H1 (cell line): ENCODE measurements at regions not wholly inside any gene's neighbourhood (a gene's known extent, or its start where the extent isn't known, plus 50 kb on each side); places are given as distances from the start of the nearest gene placed in this dataset.

ENCODE experiments used
- CTCF ChIA-PET: fragments of 300-600 bp; sonication (Branson Sonifier 250); formaldehyde crosslinking; loops from one replicate; lab custom pipeline; 2021; ENCODE audit not compliant: partially characterized antibody; lab: Charles Lee
- POLR2A ChIA-PET: fragments of 300-600 bp; sonication (Branson Sonifier 250); formaldehyde crosslinking; loops from one replicate; lab custom pipeline; 2021; ENCODE audit warnings: inconsistent platforms; ENCODE audit not compliant: partially characterized antibody; lab: Charles Lee
- DNase-seq, 2 experiments: peaks; one replicate each; pipeline versions ENCODE4 v3.0.0 to v3.0.0-alpha.2; 2010 to 2022; ENCODE audit warnings: low spot score in 2 of 2, low read depth in 1 of 2, mixed read lengths in 1 of 2
- FAIRE-seq: peaks from 2 replicates; lab custom pipeline; 2011; peaks lifted over from hg19 to GRCh38; lab: Jason Lieb, UNC
- H2AFZ ChIP-seq: 2 replicates; pipeline ENCODE4 v1.8.1; 2012; ENCODE audit warnings: low read length, inconsistent platforms
- H2AK5ac ChIP-seq: 2 replicates; pipeline ENCODE4 v1.6.1; 2013; ENCODE audit warnings: low read depth, low read length
- H2BK120ac ChIP-seq: replicated peaks from 2 replicates; pipeline ENCODE3; 2013; ENCODE audit warnings: low read depth, low read length, inconsistent platforms
- H2BK12ac ChIP-seq: 2 replicates; pipeline ENCODE4 v1.6.1; 2013; ENCODE audit warnings: low read depth, low read length
- H2BK15ac ChIP-seq: 2 replicates; pipeline ENCODE4 v1.6.1; 2013; ENCODE audit warnings: low read length
- H2BK20ac ChIP-seq: 2 replicates; pipeline ENCODE4 v1.6.1; 2013; ENCODE audit warnings: low read length
- H2BK5ac ChIP-seq: 2 replicates; pipeline ENCODE4 v1.6.1; 2013; ENCODE audit warnings: low read depth, low read length
- H3K14ac ChIP-seq: 2 replicates; pipeline ENCODE4 v1.6.1; 2013; ENCODE audit warnings: inconsistent platforms; ENCODE audit not compliant: insufficient read length
- H3K18ac ChIP-seq: 2 replicates; pipeline ENCODE4 v1.6.1; 2013; ENCODE audit warnings: low read length; ENCODE audit errors: extremely low read depth
- H3K23ac ChIP-seq: 2 replicates; pipeline ENCODE4 v1.6.1; 2013; ENCODE audit warnings: inconsistent platforms; ENCODE audit not compliant: insufficient read length
- H3K23me2 ChIP-seq: 2 replicates; pipeline ENCODE4 v1.6.1; 2013; ENCODE audit warnings: low read depth, low read length
- H3K27ac ChIP-seq: 2 replicates; pipeline ENCODE4 v1.6.1; 2011; ENCODE audit warnings: low read depth, low read length, inconsistent platforms
- H3K27me3 ChIP-seq, 4 experiments: replicated peaks in 1 of 4; 1 replicate in 1 of 4; 2 replicates in 3 of 4; pipeline versions ENCODE4 v1.6.1 to v1.8.1; 2011 to 2013; ENCODE audit warnings: low read length in 3 of 4, mild to moderate bottlenecking in 3 of 4, inconsistent platforms in 2 of 4, mixed read lengths in 2 of 4, moderate library complexity in 1 of 4; ENCODE audit not compliant: control insufficient read depth in 3 of 4, insufficient read depth in 3 of 4; ENCODE audit errors: extremely low read depth in 1 of 4
- H3K36me3 ChIP-seq, 4 experiments: 2 replicates each; pipeline versions ENCODE4 v1.6.1 to v1.8.1; 2011 to 2013; ENCODE audit warnings: mild to moderate bottlenecking in 4 of 4, low read length in 3 of 4, moderate library complexity in 2 of 4, control low read depth in 1 of 4, inconsistent platforms in 1 of 4; ENCODE audit not compliant: insufficient read depth in 4 of 4, control insufficient read depth in 2 of 4
- H3K4ac ChIP-seq: replicated peaks from 2 replicates; pipeline ENCODE3; 2013; ENCODE audit warnings: low read length, low read depth, mixed read lengths, inconsistent platforms; ENCODE audit not compliant: insufficient read length
- H3K4me1 ChIP-seq, 4 experiments: replicated peaks in 1 of 4; 1 replicate in 1 of 4; 2 replicates in 3 of 4; pipeline versions ENCODE4 v1.6.1 to v1.8.1; 2011 to 2013; ENCODE audit warnings: low read length in 3 of 4, inconsistent platforms in 2 of 4, mixed read lengths in 1 of 4; ENCODE audit not compliant: insufficient read depth in 4 of 4, control insufficient read depth in 3 of 4
- H3K4me2 ChIP-seq, 2 experiments: 2 replicates each; pipeline versions ENCODE4 v1.6.1 to v1.8.1; 2011 to 2013; ENCODE audit warnings: low read depth in 2 of 2, low read length in 2 of 2, control low read depth in 1 of 2, inconsistent platforms in 1 of 2, mild to moderate bottlenecking in 1 of 2; ENCODE audit not compliant: insufficient read depth in 1 of 2
- H3K4me3 ChIP-seq, 4 experiments: fragments of 200-600, 300-600 bp in 1 of 4; sonication (generic), shearing (Covaris generic), sonication (Bioruptor Twin) in 1 of 4; 2 replicates each; pipeline versions ENCODE4 v1.5.1 to v1.8.1; 2011 to 2016; ENCODE audit warnings: low read length in 4 of 4, low read depth in 3 of 4, control low read depth in 2 of 4, inconsistent platforms in 2 of 4, mild to moderate bottlenecking in 2 of 4, mixed read lengths in 1 of 4, moderate library complexity in 1 of 4; ENCODE audit not compliant: insufficient read depth in 2 of 4; ENCODE audit errors: extremely low read depth in 1 of 4
- H3K56ac ChIP-seq: replicated peaks from 2 replicates; pipeline ENCODE3; 2013; ENCODE audit warnings: low read depth, mild to moderate bottlenecking, mixed read lengths, low read length, inconsistent platforms; ENCODE audit not compliant: insufficient read length
- H3K79me1 ChIP-seq: 2 replicates; pipeline ENCODE4 v1.6.1; 2013; ENCODE audit warnings: low read depth, low read length, control low read depth
- H3K79me2 ChIP-seq, 2 experiments: 2 replicates each; pipeline versions ENCODE4 v1.6.1 to v1.8.1; 2012 to 2013; ENCODE audit warnings: low read length in 2 of 2, mild to moderate bottlenecking in 2 of 2, inconsistent platforms in 1 of 2; ENCODE audit not compliant: insufficient read depth in 2 of 2, control insufficient read depth in 1 of 2
- H3K9ac ChIP-seq, 4 experiments: replicated peaks in 1 of 4; 1 replicate in 1 of 4; 2 replicates in 3 of 4; pipeline versions ENCODE4 v1.6.1 to v1.8.1; 2011 to 2013; ENCODE audit warnings: low read depth in 3 of 4, low read length in 3 of 4, control low read depth in 2 of 4, mild to moderate bottlenecking in 2 of 4, moderate library complexity in 2 of 4, inconsistent platforms in 1 of 4; ENCODE audit errors: extremely low read depth in 1 of 4
- H3K9me3 ChIP-seq, 2 experiments: 2 replicates each; pipeline versions ENCODE4 v1.6.1 to v1.8.1; 2012 to 2013; ENCODE audit warnings: mild to moderate bottlenecking in 2 of 2, moderate library complexity in 2 of 2, control low read depth in 1 of 2, inconsistent platforms in 1 of 2, low read depth in 1 of 2, low read length in 1 of 2, mixed read lengths in 1 of 2; ENCODE audit not compliant: insufficient read depth in 2 of 2
- H4K20me1 ChIP-seq, 2 experiments: replicated peaks in 1 of 2; 2 replicates each; pipeline versions ENCODE3 to v1.8.1; 2011 to 2013; ENCODE audit warnings: inconsistent platforms in 2 of 2, low read length in 2 of 2, mild to moderate bottlenecking in 1 of 2; ENCODE audit not compliant: insufficient read depth in 2 of 2, control insufficient read depth in 1 of 2
- H4K5ac ChIP-seq: 2 replicates; pipeline ENCODE4 v1.6.1; 2013; ENCODE audit warnings: low read length, low read depth, mixed read lengths, inconsistent platforms; ENCODE audit not compliant: insufficient read length
- H4K8ac ChIP-seq: 2 replicates; pipeline ENCODE4 v1.8.0; 2013; ENCODE audit warnings: mild to moderate bottlenecking, moderate library complexity, low read length, inconsistent platforms; ENCODE audit not compliant: insufficient read depth; ENCODE audit errors: extremely low read depth
- H4K91ac ChIP-seq: replicated peaks from 2 replicates; pipeline ENCODE3; 2013; ENCODE audit warnings: low read length, mixed read lengths, inconsistent platforms; ENCODE audit not compliant: insufficient read length
- EZH2 ChIP-seq: fragments of 200-600 bp; sonication (generic); IDR thresholded peaks from 2 replicates; pipeline ENCODE4 v1.7.1; 2012; ENCODE audit warnings: low read depth, mild to moderate bottlenecking, moderate library complexity, low read length, inconsistent platforms; ENCODE audit not compliant: severe bottlenecking
- WGBS, 2 experiments: shearing (Covaris generic) in 1 of 2; methylation state at CpG; one replicate each; pipeline versions ENCODE4 v1.1.6 to v1.1.7; 2013 to 2015; ENCODE audit warnings: low lambda C conversion rate in 2 of 2, mixed read lengths in 2 of 2, inconsistent platforms in 1 of 2, low coverage in 1 of 2, missing lambda C conversion rate in 1 of 2; ENCODE audit not compliant: insufficient replicate concordance in 2 of 2, insufficient coverage in 1 of 2, insufficient read length in 1 of 2; ENCODE audit errors: extremely low coverage in 1 of 2, missing lambda C conversion rate in 1 of 2; 5-methylcytosine and 5-hydroxymethylcytosine counted together

DNA sequence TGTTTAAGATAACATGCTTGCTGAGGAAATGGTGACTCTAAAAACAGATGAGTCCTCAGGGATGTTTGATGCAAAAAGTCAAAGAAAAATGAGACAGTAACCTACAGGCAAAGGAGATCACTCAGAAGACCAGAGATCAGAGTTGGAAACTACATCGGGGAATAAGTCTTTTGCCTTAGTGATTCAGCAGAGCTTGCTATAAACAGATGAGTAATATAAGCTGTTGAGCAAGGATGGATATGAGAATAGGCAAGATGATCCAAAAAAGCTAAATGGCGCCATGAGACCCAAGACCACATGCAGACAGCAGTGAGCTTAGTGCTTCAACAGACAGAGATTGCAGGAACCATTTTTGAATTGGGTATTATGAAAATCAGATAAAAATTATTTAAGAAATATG, 168.6 kb downstream of the POSTN start:
- Histone ChIP-seq H3K18ac (no peak overlapping the region), H3K4me1 (no peaks in the 10 kb centered on the region), H3K27ac (no peak overlapping the region), H3K9ac (no peak overlapping the region), H3K4ac (no peak overlapping the region), H3K36me3 (no peaks in the 10 kb centered on the region), H3K23ac (no peak overlapping the region), H3K4me3 (no peak overlapping the region), H4K8ac (no peak overlapping the region), H2BK120ac (no peak overlapping the region), H3K56ac (no peak overlapping the region), H3K9me3 (no peaks in the 10 kb centered on the region), H3K27me3 (peaks cover 0 to 2% (median 0%) of the 10 kb centered on the region in 4 experiments; a peak in 1 of 7 replicates), H3K14ac (no peak overlapping the region), H3K79me2 (no peaks in the 10 kb centered on the region), H2BK12ac (no peak overlapping the region), H2BK15ac (no peak overlapping the region), H4K91ac (no peak overlapping the region), H4K20me1 (no peaks in the 10 kb centered on the region), H4K5ac (no peak overlapping the region), H2BK20ac (no peak overlapping the region), H3K23me2 (no peaks in the 10 kb centered on the region), H2AK5ac (no peak overlapping the region), H2BK5ac (no peak overlapping the region), H3K79me1 (no peaks in the 10 kb centered on the region), H2AFZ (no peak overlapping the region), H3K4me2 (no peak overlapping the region)
- no peak for TF ChIP-seq EZH2
- FAIRE-seq (no peak), DNase-seq (no peak)
- ChIA-PET POLR2A (no interaction called here), CTCF (no interaction called here)
- 88% methylated on average over 2 of the region's 2 CpGs; no CpG with 5 or more reads in 1 of the 2 experiments for WGBS, 2 experiments
